Lung (tissue), 11 donors: ENCODE measurements at regions not wholly inside any gene's neighbourhood (a gene's known extent, or its start where the extent isn't known, plus 50 kb on each side); places are given as distances from the start of the nearest gene placed in this dataset.

Experiments
- ATAC-seq: fragments of 200-7000 bp; cut with Tn5 transposase; one replicate; pipeline ENCODE4 v1.9.1; 2020; ENCODE audit warnings: moderate number of reproducible peaks; ENCODE audit not compliant: insufficient read depth, low FRiP score
- DNase-seq, 3 donors: peaks; one replicate each; pipeline ENCODE4 v3.0.0-alpha.2; 2013 to 2017
- H3K27ac ChIP-seq, 2 donors: one replicate each; pipeline ENCODE4 v1.5.1; 2013; ENCODE audit warnings: mild to moderate bottlenecking in 2 of 2, moderate library complexity in 2 of 2, control low read depth in 1 of 2, inconsistent platforms in 1 of 2, low read depth in 1 of 2, low read length in 1 of 2
- H3K27me3 ChIP-seq, 3 donors: one replicate each; pipeline ENCODE4 v1.5.1; 2013; ENCODE audit warnings: low read length in 2 of 3; ENCODE audit not compliant: control insufficient read depth in 3 of 3, insufficient read depth in 3 of 3
- H3K36me3 ChIP-seq, 4 donors: one replicate each; pipeline ENCODE4 v1.5.1; 2013; ENCODE audit warnings: low read length in 4 of 4, mild to moderate bottlenecking in 1 of 4, moderate library complexity in 1 of 4; ENCODE audit not compliant: control insufficient read depth in 4 of 4, insufficient read depth in 4 of 4
- H3K4me1 ChIP-seq, 5 donors: one replicate each; pipeline ENCODE4 v1.5.1; 2013; ENCODE audit warnings: low read length in 5 of 5, mild to moderate bottlenecking in 2 of 5, moderate library complexity in 1 of 5; ENCODE audit not compliant: control insufficient read depth in 5 of 5, insufficient read depth in 5 of 5
- H3K4me3 ChIP-seq: one replicate; pipeline ENCODE4 v1.5.1; 2013; ENCODE audit warnings: mild to moderate bottlenecking, control low read depth, moderate library complexity
- H3K9ac ChIP-seq, 2 donors: one replicate each; pipeline ENCODE4 v1.5.1; 2013; ENCODE audit warnings: low read length in 2 of 2, control low read depth in 1 of 2; ENCODE audit not compliant: insufficient read depth in 1 of 2
- H3K9me3 ChIP-seq, 4 donors: one replicate each; pipeline ENCODE4 v1.5.1; 2013; ENCODE audit warnings: low read length in 3 of 4, mild to moderate bottlenecking in 1 of 4, moderate library complexity in 1 of 4; ENCODE audit not compliant: control insufficient read depth in 4 of 4, insufficient read depth in 3 of 4
- CTCF ChIP-seq: IDR thresholded peaks from 2 replicates; pipeline ENCODE4 v1.5.1; 2012; ENCODE audit warnings: mild to moderate bottlenecking; ENCODE audit errors: control extremely low read depth, extremely low read depth
- WGBS, 2 donors: extraction: QIAGEN DNeasy Blood & Tissue Kit; methylation state at CpG; one replicate each; pipeline ENCODE4 v1.1.7; 2013; 5-methylcytosine and 5-hydroxymethylcytosine counted together
- donor health status: control.
- donor health status: control.
- donor health status: Bipolar disorder and iron deficiency.
- donor health status: healthy.
- donor health status: DM: yes; HTN: yes; CAD: no.

- Histone ChIP-seq H3K27me3 (no peaks in the 10 kb centered on the region), H3K4me1 (peaks cover 0 to 3% (median 0%) of the 10 kb centered on the region in 5 donors), H3K9ac (no peak overlapping the region), H3K36me3 (no peaks in the 10 kb centered on the region), H3K9me3 (no peaks in the 10 kb centered on the region), H3K4me3 (no peak overlapping the region), H3K27ac (no peak overlapping the region)
- DNase-seq = no peak
- no peak for TF ChIP-seq CTCF
- WGBS, 2 donors = 42% methylated on average over 2 of the region's 2 CpGs
- no peak for ATAC-seq
Observed at GRCh38 chr5:92864591-92864990, 716.4 kb downstream of the NR2F1-AS1 start.

- no peak for TF ChIP-seq CTCF
- peaks cover 0 to 3% (median 0%) of the 10 kb centered on the region in 5 donors for H3K4me1 ChIP-seq
- no peak overlapping the region for H3K27ac ChIP-seq
- 78% methylated on average over 2 of the region's 2 CpGs for WGBS, 2 donors
- H3K4me3 ChIP-seq = no peak overlapping the region
- no peaks in the 10 kb centered on the region for H3K9me3 ChIP-seq
- no peaks in the 10 kb centered on the region for H3K36me3 ChIP-seq
- DNase-seq (no peak), ATAC-seq (no peak)
- H3K9ac ChIP-seq = no peak overlapping the region
- no peaks in the 10 kb centered on the region for H3K27me3 ChIP-seq
Observed at GRCh38 chr5:92863666-92864065, 717.4 kb downstream of the NR2F1-AS1 start.

- ATAC-seq (no peak), DNase-seq (no peak)
- no peak overlapping the region for H3K4me3 ChIP-seq
- no peak overlapping the region for H3K27ac ChIP-seq
- 78 to 82% methylated on average over 3 of the region's 3 CpGs for WGBS, 2 donors
- no peak overlapping the region for H3K9ac ChIP-seq
- peaks cover 0 to 3% (median 0%) of the 10 kb centered on the region in 5 donors for H3K4me1 ChIP-seq
- no peaks in the 10 kb centered on the region for H3K9me3 ChIP-seq
- H3K27me3 ChIP-seq = no peaks in the 10 kb centered on the region
- H3K36me3 ChIP-seq = no peaks in the 10 kb centered on the region
- TF ChIP-seq CTCF = no peak
Observed at GRCh38 chr5:92861531-92862285, 719.3 kb downstream of the NR2F1-AS1 start.

GRCh38 chr5:92860061-92860460 lies 721.0 kb downstream of the NR2F1-AS1 start:
- no peak for TF ChIP-seq CTCF
- ATAC-seq (no peak), DNase-seq (no peak)
- WGBS, 2 donors = 82 to 83% methylated on average over 2 of the region's 2 CpGs
- Histone ChIP-seq H3K36me3 (no peaks in the 10 kb centered on the region), H3K9ac (no peak overlapping the region), H3K4me3 (no peak overlapping the region), H3K4me1 (no peaks in the 10 kb centered on the region), H3K9me3 (no peaks in the 10 kb centered on the region), H3K27ac (no peak overlapping the region), H3K27me3 (no peaks in the 10 kb centered on the region)
